SK-N-SH treated with all-trans-retinoic acid at 6 μM for 48 hours (cell line): ENCODE measurements at regions not wholly inside any gene's neighbourhood (a gene's known extent, or its start where the extent isn't known, plus 50 kb on each side); places are given as distances from the start of the nearest gene placed in this dataset.

ENCODE experiments used
- ATAC-seq: fragments of 200-7000 bp; cut with Tn5 transposase; 3 replicates; pipeline ENCODE4 v1.9.1; 2020; ENCODE audit warnings: mild to moderate bottlenecking, moderate library complexity
- ARNTL ChIP-seq: fragments of 450-650 bp; formaldehyde crosslinking; IDR thresholded peaks from 2 replicates; pipeline ENCODE4 v1.5.0; 2020; ENCODE audit warnings: low read depth, mild to moderate bottlenecking, moderate library complexity, borderline replicate concordance
- BACH2 ChIP-seq: fragments of 250-450 bp; sonication (Bioruptor Pico); IDR thresholded peaks from 2 replicates; pipeline ENCODE4 v1.9.0; 2021; ENCODE audit warnings: mild to moderate bottlenecking, borderline replicate concordance
- CSDC2 ChIP-seq: fragments of 250-450 bp; sonication (Bioruptor Pico); IDR thresholded peaks from 2 replicates; pipeline ENCODE4 v1.5.0; 2020; ENCODE audit warnings: mild to moderate bottlenecking, moderate library complexity
- ESRRG ChIP-seq: fragments of 250-450 bp; sonication (Bioruptor Pico); IDR thresholded peaks from 2 replicates; pipeline ENCODE4 v1.6.1; 2021; ENCODE audit warnings: mild to moderate bottlenecking
- GLIS3 ChIP-seq: fragments of 250-450 bp; sonication (Bioruptor Pico); IDR thresholded peaks from 2 replicates; pipeline ENCODE4 v1.5.0; 2020; ENCODE audit warnings: mild to moderate bottlenecking, moderate library complexity
- ISL1 ChIP-seq: fragments of 250-450 bp; sonication (Bioruptor Pico); IDR thresholded peaks from 2 replicates; pipeline ENCODE4 v2.1.2; 2022; ENCODE audit warnings: mild to moderate bottlenecking, moderate library complexity
- OSR1 ChIP-seq: fragments of 250-450 bp; sonication (Bioruptor Pico); IDR thresholded peaks from 2 replicates; pipeline ENCODE4 v1.8.0; 2022; ENCODE audit warnings: moderate library complexity, mild to moderate bottlenecking, inconsistent platforms
- PPARA ChIP-seq: fragments of 250-450 bp; sonication (Bioruptor Pico); IDR thresholded peaks from 2 replicates; pipeline ENCODE4 v1.5.0; 2020; ENCODE audit warnings: mild to moderate bottlenecking, borderline replicate concordance
- RARB ChIP-seq: fragments of 250-450 bp; sonication (Bioruptor Pico); IDR thresholded peaks from 2 replicates; pipeline ENCODE4 v1.8.0; 2021; ENCODE audit warnings: mild to moderate bottlenecking, moderate library complexity
- SNAI2 ChIP-seq: fragments of 250-450 bp; sonication (Bioruptor Pico); IDR thresholded peaks from 2 replicates; pipeline ENCODE4 v1.5.0; 2020; ENCODE audit warnings: mild to moderate bottlenecking, moderate library complexity
- TOX ChIP-seq: fragments of 250-450 bp; sonication (Bioruptor Pico); IDR thresholded peaks from 2 replicates; pipeline ENCODE4 v1.8.0; 2021; ENCODE audit warnings: mild to moderate bottlenecking, moderate library complexity, borderline replicate concordance
- ZFP30 ChIP-seq: fragments of 450-650 bp; formaldehyde crosslinking; IDR thresholded peaks from 2 replicates; pipeline ENCODE4 v1.5.0; 2022; ENCODE audit warnings: mild to moderate bottlenecking, moderate library complexity
- ZNF565 ChIP-seq: fragments of 450-650 bp; formaldehyde crosslinking; conservative IDR thresholded peaks from 2 replicates; pipeline ENCODE4 v1.5.0; 2020; ENCODE audit warnings: low read depth, mild to moderate bottlenecking, moderate library complexity
- ZNF70 ChIP-seq: fragments of 450-650 bp; formaldehyde crosslinking; IDR thresholded peaks from 2 replicates; pipeline ENCODE4 v1.5.0; 2020; ENCODE audit warnings: mild to moderate bottlenecking, moderate library complexity
- ZNF8 ChIP-seq: fragments of 450-650 bp; formaldehyde crosslinking; IDR thresholded peaks from 2 replicates; pipeline ENCODE4 v1.5.0; 2020; ENCODE audit warnings: mild to moderate bottlenecking, moderate library complexity
- TF ChIP-seq, protein P1 (sequence below): fragments of 250-450 bp; sonication (Bioruptor Pico); IDR thresholded peaks from 2 replicates; pipeline ENCODE4 v1.8.0; 2020; ENCODE audit warnings: mild to moderate bottlenecking, moderate library complexity, borderline replicate concordance
- TF ChIP-seq, protein P2 (sequence below): fragments of 250-450 bp; sonication (Bioruptor Pico); IDR thresholded peaks from 2 replicates; pipeline ENCODE4 v1.5.1; 2020; ENCODE audit warnings: low read depth, mild to moderate bottlenecking, moderate library complexity
- TF ChIP-seq, protein P3 (sequence below): fragments of 250-450 bp; sonication (Bioruptor Pico); IDR thresholded peaks from 2 replicates; pipeline ENCODE4 v1.5.1; 2021; ENCODE audit warnings: mild to moderate bottlenecking, moderate library complexity
- TF ChIP-seq, protein P4 (sequence below): fragments of 250-450 bp; sonication (Bioruptor Pico); IDR thresholded peaks from 2 replicates; pipeline ENCODE4 v1.8.0; 2021; ENCODE audit warnings: low read depth, mild to moderate bottlenecking, moderate library complexity, borderline replicate concordance

DNA sequence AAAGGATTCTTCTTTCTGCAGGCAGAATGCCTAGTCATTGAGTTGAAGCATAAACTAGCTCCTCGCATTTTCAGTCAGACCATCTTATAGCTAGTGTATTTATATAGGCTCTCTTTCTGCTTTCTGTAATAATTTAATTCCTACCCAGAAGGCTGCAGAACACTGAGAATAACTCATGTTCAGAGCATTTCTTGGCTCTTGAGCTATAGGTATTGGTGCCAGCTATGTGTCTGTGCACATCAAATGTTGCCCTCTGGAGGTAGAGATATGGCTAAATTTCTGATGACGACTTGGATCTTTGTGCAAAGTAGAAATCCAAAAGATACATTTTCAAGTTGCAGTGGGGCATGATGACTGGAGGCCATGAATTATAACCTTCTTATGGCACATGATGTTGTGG, 336.2 kb upstream of the TPM1 start (continued):
- TF ChIP-seq GLIS3 (CRISPR knock-in tag) (no peak), ZNF8 (CRISPR knock-in tag) (no peak), OSR1 (CRISPR knock-in tag) (no peak), PPARA (CRISPR knock-in tag) (no peak), ZFP30 (CRISPR knock-in tag) (no peak), RARB (no peak), BACH2 (CRISPR knock-in tag) (no peak)
- TF ChIP-seq, protein P1, sequence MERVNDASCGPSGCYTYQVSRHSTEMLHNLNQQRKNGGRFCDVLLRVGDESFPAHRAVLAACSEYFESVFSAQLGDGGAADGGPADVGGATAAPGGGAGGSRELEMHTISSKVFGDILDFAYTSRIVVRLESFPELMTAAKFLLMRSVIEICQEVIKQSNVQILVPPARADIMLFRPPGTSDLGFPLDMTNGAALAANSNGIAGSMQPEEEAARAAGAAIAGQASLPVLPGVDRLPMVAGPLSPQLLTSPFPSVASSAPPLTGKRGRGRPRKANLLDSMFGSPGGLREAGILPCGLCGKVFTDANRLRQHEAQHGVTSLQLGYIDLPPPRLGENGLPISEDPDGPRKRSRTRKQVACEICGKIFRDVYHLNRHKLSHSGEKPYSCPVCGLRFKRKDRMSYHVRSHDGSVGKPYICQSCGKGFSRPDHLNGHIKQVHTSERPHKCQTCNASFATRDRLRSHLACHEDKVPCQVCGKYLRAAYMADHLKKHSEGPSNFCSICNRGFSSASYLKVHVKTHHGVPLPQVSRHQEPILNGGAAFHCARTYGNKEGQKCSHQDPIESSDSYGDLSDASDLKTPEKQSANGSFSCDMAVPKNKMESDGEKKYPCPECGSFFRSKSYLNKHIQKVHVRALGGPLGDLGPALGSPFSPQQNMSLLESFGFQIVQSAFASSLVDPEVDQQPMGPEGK (CRISPR knock-in tag): no peak

DNA sequence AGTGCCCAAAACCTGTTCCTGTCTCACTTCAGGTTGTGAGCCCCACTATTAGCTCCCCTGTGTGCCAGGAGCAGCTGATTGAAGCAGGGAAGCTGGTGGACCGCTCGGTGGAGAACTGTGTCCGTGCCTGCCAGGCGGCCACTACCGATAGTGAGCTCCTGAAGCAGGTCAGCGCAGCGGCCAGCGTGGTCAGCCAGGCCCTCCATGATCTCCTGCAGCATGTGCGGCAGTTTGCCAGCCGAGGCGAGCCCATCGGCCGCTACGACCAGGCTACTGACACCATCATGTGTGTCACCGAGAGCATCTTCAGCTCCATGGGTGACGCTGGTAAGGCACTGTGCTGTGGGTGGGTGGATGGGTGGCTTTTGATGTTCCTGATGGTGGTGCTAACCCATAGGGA, 334.1 kb upstream of the TPM1 start:
- no peak for ATAC-seq

DNA sequence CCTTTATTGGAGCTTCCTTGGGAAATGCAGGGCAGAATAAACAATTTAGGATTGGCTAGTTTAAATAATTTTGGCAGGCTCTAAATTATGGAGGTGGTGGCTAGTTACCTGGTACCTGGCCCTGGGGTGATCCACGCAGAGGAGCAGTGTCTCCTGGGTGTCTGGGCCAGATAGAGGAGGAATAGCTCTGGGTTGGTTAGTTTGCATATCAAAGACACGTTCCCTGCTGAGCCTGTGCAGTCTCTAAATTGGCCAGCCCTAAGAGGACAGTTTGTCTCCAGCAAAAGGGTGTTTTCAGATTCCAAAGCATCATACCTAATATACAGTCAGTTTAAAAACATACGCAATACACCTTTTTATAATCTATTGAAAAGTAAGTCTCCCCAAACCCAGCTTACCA, 333.3 kb upstream of the TPM1 start:
- TF ChIP-seq ZFP30 (CRISPR knock-in tag) (no peak), OSR1 (CRISPR knock-in tag) (no peak), PPARA (CRISPR knock-in tag) (no peak), RARB (no peak), CSDC2 (CRISPR knock-in tag) (no peak), ARNTL (CRISPR knock-in tag) (no peak), TOX (no peak), ESRRG (CRISPR knock-in tag) (no peak), ZNF70 (CRISPR knock-in tag) (no peak), SNAI2 (CRISPR knock-in tag) (no peak), ZNF565 (CRISPR knock-in tag) (no peak), GLIS3 (CRISPR knock-in tag) (no peak), ISL1 (CRISPR knock-in tag) (no peak), ZNF8 (CRISPR knock-in tag) (no peak)
- TF ChIP-seq, protein P2, sequence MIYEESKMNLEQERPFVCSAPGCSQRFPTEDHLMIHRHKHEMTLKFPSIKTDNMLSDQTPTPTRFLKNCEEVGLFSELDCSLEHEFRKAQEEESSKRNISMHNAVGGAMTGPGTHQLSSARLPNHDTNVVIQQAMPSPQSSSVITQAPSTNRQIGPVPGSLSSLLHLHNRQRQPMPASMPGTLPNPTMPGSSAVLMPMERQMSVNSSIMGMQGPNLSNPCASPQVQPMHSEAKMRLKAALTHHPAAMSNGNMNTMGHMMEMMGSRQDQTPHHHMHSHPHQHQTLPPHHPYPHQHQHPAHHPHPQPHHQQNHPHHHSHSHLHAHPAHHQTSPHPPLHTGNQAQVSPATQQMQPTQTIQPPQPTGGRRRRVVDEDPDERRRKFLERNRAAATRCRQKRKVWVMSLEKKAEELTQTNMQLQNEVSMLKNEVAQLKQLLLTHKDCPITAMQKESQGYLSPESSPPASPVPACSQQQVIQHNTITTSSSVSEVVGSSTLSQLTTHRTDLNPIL (CRISPR knock-in tag): no peak
- TF ChIP-seq, protein P1 (CRISPR knock-in tag): no peak
- TF ChIP-seq, protein P3, sequence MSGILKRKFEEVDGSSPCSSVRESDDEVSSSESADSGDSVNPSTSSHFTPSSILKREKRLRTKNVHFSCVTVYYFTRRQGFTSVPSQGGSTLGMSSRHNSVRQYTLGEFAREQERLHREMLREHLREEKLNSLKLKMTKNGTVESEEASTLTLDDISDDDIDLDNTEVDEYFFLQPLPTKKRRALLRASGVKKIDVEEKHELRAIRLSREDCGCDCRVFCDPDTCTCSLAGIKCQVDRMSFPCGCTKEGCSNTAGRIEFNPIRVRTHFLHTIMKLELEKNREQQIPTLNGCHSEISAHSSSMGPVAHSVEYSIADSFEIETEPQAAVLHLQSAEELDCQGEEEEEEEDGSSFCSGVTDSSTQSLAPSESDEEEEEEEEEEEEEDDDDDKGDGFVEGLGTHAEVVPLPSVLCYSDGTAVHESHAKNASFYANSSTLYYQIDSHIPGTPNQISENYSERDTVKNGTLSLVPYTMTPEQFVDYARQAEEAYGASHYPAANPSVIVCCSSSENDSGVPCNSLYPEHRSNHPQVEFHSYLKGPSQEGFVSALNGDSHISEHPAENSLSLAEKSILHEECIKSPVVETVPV (CRISPR knock-in tag): no peak
- ATAC-seq: no peak

More for the DNA sequence above, 334.1 kb upstream of the TPM1 start:
- TF ChIP-seq, protein P4, sequence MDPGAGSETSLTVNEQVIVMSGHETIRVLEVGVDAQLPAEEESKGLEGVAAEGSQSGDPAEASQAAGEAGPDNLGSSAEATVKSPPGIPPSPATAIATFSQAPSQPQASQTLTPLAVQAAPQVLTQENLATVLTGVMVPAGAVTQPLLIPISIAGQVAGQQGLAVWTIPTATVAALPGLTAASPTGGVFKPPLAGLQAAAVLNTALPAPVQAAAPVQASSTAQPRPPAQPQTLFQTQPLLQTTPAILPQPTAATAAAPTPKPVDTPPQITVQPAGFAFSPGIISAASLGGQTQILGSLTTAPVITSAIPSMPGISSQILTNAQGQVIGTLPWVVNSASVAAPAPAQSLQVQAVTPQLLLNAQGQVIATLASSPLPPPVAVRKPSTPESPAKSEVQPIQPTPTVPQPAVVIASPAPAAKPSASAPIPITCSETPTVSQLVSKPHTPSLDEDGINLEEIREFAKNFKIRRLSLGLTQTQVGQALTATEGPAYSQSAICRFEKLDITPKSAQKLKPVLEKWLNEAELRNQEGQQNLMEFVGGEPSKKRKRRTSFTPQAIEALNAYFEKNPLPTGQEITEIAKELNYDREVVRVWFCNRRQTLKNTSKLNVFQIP (CRISPR knock-in tag): no peak
- TF ChIP-seq, protein P1 (CRISPR knock-in tag): no peak
